RWPE1 (cell line): ENCODE measurements at regions not wholly inside any gene's neighbourhood (a gene's known extent, or its start where the extent isn't known, plus 50 kb on each side); places are given as distances from the start of the nearest gene placed in this dataset.

Experiments
- CTCF ChIA-PET: fragments of 350-600 bp; sonication (Branson Sonifier 250); formaldehyde crosslinking; extraction: SDS; loops from one replicate; lab custom pipeline; 2021; lab: Yijun Ruan, JAX
- POLR2A ChIA-PET: fragments of 400-600 bp; formaldehyde crosslinking; extraction: SDS; loops from one replicate; lab custom pipeline; 2020; ENCODE audit warnings: antibody characterized with exemption; ENCODE audit not compliant: low non-redundant PET; lab: Yijun Ruan, JAX
- DNase-seq: peaks from one replicate; pipeline ENCODE4 v3.0.0; 2012; ENCODE audit warnings: low spot score
- H3K27ac ChIP-seq: fragments of 450-650 bp; 2 replicates; pipeline ENCODE4 v1.5.1; 2017
- TF ChIP-seq, protein P1 (sequence below): fragments of 450-650 bp; conservative IDR thresholded peaks from 2 replicates; pipeline ENCODE4 v1.5.1; 2017; ENCODE audit warnings: low read depth, mild to moderate bottlenecking

DNA sequence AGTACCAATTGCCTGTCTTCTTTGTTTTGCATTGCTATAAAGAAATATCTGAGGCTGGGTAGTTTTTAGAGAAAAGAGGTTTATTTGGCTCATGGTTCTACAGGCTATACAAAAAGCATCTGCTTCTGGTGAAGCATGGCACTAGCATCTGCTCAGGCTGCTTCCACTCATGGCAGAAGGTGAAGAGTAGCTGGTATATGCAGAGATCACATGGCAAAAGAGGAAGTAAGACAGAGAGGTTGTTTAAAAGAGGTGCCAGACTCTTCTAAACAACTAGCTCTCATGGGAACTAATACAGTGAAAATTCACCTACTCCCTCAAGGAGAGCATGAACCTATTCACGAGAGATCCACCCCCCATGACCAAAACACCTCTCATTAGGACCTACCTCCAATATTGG, 56.7 kb upstream of the GUCA2B start:
- TF ChIP-seq, protein P1, sequence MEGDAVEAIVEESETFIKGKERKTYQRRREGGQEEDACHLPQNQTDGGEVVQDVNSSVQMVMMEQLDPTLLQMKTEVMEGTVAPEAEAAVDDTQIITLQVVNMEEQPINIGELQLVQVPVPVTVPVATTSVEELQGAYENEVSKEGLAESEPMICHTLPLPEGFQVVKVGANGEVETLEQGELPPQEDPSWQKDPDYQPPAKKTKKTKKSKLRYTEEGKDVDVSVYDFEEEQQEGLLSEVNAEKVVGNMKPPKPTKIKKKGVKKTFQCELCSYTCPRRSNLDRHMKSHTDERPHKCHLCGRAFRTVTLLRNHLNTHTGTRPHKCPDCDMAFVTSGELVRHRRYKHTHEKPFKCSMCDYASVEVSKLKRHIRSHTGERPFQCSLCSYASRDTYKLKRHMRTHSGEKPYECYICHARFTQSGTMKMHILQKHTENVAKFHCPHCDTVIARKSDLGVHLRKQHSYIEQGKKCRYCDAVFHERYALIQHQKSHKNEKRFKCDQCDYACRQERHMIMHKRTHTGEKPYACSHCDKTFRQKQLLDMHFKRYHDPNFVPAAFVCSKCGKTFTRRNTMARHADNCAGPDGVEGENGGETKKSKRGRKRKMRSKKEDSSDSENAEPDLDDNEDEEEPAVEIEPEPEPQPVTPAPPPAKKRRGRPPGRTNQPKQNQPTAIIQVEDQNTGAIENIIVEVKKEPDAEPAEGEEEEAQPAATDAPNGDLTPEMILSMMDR = no peak
- POLR2A ChIA-PET = no interaction called here
- no peak overlapping the region for H3K27ac ChIP-seq
- CTCF ChIA-PET = interaction anchor here (0.7 kb wide), 1 partner anchor 30 kb away, joined by 3 read pairs; no protein-coding TSS in a partner anchor
- no peak for DNase-seq

DNA sequence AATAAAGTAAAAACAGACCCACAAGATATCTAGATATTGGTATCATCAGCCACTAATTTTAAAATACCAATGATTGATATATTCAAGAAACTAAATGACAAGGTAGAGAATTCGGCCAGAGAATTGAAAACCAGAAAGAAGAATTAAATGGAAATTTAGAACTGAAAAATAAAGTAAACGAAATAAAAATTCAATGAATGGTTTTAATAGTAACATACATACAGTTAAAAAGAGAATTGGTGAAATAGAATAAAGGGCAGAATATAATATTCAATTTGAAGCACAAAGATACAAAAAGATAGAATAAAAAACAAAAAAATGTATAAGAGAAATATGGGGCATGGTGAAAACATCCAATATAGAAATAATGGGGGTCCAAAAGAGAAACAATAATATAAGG, 64.0 kb upstream of the GUCA2B start:
- no peak for DNase-seq
- ChIA-PET POLR2A (no interaction called here), CTCF (no interaction called here)
- no peak overlapping the region for H3K27ac ChIP-seq
- TF ChIP-seq, protein P1 = no peak

DNA sequence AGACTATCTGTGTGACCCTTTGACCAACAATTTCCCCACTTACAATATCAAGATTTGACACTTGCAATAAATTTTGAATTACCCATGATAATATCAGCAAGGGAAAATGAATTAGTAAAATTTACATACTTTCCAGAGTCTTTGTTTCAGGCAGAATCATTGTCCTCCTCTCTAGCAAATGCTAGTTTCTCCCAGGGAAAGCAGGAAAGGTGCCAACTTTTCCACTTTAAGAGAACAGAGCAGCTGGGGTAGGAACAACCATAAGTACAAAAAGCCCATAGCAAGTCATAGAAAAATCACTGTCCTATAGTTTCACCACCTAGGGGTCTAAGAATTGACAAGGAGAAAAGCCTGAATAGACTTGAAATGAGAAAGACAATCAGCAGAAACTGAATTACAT, 67.1 kb upstream of the GUCA2B start:
- ChIA-PET CTCF (interaction anchor here (0.9 kb wide), 1 partner anchor 61 kb away, joined by 3 read pairs; no protein-coding TSS in a partner anchor), POLR2A (no interaction called here)
- DNase-seq = no peak
- TF ChIP-seq, protein P1 = no peak
- H3K27ac ChIP-seq = no peak overlapping the region

DNA sequence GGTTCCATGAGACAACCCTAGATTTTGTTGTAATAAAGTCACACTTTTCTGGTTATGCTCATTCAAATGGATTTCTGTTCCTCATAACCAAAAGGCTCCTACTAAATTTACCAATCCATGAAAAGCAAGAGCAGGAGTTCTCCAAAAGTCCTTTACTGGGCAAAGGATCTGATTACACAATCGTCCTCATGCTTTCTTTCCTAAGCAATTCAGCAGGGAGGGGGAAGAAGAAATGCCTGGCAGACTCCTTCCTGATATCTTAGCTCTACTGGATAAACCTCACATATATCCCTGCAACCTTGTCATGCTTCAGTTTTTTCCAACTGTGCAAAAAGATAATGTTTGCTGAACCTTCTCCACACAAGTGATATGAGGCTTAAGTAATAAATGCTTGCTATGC, 67.6 kb upstream of the GUCA2B start:
- TF ChIP-seq, protein P1 = no peak
- no peak for DNase-seq
- ChIA-PET POLR2A (no interaction called here), CTCF (interaction anchor here (0.5 kb wide), 1 partner anchor 16 kb away, joined by 5 read pairs; no protein-coding TSS in a partner anchor)
- no peak overlapping the region for H3K27ac ChIP-seq

DNA sequence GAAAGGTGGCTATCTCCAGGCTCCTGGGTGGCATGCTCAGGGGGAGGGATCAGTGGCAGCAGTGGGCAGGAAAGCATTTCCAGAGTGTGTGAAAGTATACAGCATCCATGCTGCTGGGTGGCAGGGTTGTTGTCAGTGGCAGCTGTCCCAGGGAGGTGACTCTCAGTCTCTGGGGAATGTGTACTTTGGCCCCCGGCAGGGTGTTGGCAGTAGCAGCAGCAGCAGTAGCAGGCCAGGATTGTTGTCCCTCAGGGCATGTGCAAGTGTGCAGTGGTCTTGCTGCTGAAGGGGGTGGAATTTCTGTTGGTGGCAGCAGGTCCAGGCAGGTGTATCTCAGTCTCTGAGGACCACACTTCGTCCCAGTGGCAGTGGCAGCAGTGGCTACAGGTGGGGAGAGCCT, 71.7 kb upstream of the GUCA2B start:
- no peak for DNase-seq
- CTCF ChIA-PET = no interaction called here
- no peak overlapping the region for H3K27ac ChIP-seq
- POLR2A ChIA-PET = no interaction called here
- TF ChIP-seq, protein P1 = no peak

DNA sequence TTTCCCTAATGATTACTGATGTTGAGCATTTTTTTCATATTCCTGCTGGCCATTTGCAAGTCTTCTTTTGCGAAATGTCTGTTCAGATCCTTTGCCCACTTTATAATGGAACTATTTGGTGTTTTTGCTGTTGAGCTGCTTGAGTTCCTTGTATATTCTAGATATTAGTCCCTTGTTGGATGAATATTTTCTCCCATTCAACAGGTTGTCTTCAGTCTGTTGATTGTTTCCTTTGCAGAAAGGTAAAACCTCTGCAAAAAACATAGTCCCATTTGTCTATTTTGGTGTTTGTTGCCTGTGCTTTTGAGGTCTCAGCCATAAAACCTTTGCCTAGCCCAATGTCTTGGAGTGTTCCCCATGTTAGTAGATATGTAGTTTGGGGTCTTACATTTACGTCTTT, 78.0 kb upstream of the GUCA2B start:
- TF ChIP-seq, protein P1 = no peak
- no peak overlapping the region for H3K27ac ChIP-seq
- CTCF ChIA-PET = interaction anchor here (0.6 to 0.7 kb wide), 2 partner anchors 34 to 907 kb away, joined by 3 read pairs; no protein-coding TSS in a partner anchor
- POLR2A ChIA-PET = no interaction called here
- DNase-seq = no peak
